ENCODE measurements at regions not wholly inside any gene's neighbourhood (a gene's known extent, or its start where the extent isn't known, plus 50 kb on each side); places are given as distances from the start of the nearest gene placed in this dataset.

- no peak for DNase-seq (ENCODE audit: low read depth)
Measured at GRCh38 chr14:22477569-22478194, 111.3 kb downstream of the DAD1 start.

- no peak for DNase-seq (ENCODE audit: low read depth)
Measured at GRCh38 chr14:22476887-22477286, 112.1 kb downstream of the DAD1 start.

DNA sequence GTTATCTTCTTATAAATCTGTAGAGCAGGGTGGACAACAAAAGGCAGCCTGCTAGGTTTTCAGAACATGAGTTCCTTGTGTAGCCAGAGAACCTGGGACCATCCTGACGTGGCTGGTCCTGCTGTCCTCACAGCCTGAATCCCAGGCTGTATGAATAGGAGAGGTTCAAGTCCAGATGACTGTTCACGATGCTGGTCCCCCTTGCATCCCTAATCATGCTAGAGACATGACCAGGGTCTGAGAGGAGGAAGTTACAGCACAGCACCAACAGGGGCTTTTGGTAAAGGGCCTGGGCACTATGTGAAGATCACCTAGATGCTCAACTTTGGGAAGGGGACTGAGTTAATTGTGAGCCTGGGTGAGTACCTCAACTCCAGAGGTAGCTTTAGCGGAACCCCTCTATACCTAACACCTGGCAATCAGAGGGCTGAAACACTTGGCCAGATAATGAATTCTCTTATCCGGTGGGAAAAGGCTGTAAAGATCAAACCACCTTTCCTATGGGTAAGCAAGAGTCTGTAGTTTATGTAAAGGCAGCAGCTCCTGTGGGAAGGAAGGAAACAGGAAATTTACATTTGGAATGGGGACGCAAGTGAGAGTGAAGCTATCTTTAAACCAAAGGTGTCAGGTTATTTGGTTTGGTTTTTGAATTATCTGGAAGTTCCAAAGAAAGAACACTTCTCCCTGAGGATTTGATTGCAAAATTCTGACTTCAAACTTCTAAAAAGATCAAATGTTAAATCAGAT lies 112.8 kb downstream of the DAD1 start:
- no peak for DNase-seq (ENCODE audit: low read depth)

DNA sequence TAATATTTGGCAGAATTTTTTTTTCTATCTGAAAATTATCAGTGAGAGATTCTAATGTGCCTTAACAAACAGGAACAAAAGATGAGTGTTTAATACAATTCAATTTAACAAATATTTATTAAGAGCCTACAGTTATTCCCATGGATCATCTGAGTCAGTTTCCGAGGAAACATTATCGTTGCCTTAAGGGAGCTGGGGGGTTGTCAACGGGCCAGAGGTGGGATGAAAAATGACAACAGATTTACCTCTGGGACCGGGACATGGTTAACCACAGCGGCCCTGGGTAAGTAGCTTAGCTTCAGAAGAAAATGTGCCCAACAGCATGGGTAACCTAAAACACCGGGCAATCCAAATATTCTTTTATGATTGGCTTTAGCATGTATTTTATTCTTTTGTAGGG lies 113.6 kb downstream of the DAD1 start:
- no peak for DNase-seq (ENCODE audit: low read depth)

- DNase-seq (ENCODE audit: low read depth) = no peak
Measured at GRCh38 chr14:22474730-22475351, 114.2 kb downstream of the DAD1 start.

- no peak for DNase-seq (ENCODE audit: low read depth)
Measured at GRCh38 chr14:22472935-22473854, 115.8 kb downstream of the DAD1 start.

DNA sequence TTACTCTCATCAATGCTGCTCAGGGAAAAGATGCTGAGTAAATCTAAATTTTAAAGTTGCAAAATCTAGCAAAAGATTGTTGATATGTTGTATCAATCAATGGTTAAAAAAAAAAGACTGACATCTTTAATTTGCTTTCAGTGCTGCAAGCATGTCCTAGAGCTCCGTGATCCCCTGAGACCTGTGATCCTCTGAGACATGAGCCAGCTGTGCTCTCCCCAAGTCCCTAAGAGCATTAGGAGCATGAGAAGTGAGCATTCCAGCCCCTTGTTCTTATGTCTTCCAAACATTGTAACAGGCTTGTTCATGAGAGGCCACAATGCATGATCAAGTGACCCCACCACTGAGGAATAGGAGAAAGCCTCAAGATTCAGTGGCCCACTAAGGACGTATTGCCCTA lies 116.6 kb downstream of the DAD1 start:
- DNase-seq (ENCODE audit: low read depth) = no peak

DNA sequence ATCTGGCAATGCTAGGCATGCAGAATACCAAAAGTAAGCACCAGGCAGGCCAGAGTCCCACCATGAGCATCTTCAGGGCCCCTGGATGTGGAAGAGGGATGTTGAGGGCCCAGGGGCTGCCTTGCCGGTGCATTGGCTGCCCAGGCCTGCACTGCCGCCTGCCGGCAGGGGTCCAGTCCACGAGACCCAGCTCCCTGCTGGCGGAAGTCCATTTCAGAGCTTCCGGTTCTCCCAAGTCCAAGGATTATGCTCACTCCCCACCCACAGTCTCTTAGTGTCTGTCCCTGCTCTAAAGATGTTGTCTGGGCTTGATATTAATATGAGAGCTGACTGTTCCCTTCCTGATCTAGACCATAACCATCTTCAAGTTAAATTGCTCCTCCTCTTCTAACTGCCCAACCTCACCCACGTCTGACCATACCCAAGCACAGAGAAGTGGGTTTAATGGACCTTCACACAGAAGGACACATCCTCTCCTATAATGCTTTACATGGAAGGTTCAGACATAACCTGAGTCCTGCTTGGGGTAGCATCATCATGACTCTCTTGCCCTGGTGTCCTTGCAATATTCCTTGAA lies 117.4 kb downstream of the DAD1 start:
- no peak for DNase-seq (ENCODE audit: low read depth)

GRCh38 chr14:22469538-22470303 lies 119.3 kb downstream of the DAD1 start:
- DNase-seq (ENCODE audit: low read depth) = no peak

GRCh38 chr14:22468830-22469229 lies 120.2 kb downstream of the DAD1 start:
- DNase-seq (ENCODE audit: low read depth) = no peak

- no peak for DNase-seq (ENCODE audit: low read depth)
Measured at GRCh38 chr14:22466491-22466890, 122.5 kb downstream of the DAD1 start.

DNA sequence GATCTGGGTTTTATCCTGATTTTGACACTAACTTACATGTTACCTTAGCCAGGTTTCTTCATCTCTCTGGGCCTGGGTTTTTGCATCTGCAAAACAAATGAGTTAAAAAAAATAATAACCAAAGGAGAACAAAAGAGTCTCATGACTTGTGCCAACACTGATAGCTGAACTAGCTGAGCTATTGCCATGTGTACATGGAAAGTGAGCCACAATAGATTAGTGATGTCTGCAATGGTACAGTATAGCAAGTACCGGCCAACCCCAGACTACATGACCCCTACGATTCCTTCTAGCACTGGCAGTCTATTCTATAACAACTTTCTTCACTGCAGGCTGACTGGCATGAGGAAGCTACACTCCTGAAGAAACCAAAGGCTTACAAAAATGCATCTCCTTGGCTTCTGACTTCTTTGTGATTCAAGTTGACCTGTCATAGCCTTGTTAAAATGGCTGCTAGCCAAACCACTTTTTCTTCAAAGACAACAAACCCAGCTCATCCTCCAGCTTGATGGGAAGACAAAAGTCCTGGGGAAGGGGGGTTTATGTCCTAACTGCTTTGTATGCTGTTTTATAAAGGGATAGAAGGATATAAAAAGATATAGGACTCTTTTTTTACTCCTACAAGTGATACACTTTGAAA lies 123.7 kb downstream of the DAD1 start:
- no peak for DNase-seq (ENCODE audit: low read depth)

GRCh38 chr14:22464422-22465142 lies 124.4 kb downstream of the DAD1 start:
- no peak for DNase-seq (ENCODE audit: low read depth)

DNA sequence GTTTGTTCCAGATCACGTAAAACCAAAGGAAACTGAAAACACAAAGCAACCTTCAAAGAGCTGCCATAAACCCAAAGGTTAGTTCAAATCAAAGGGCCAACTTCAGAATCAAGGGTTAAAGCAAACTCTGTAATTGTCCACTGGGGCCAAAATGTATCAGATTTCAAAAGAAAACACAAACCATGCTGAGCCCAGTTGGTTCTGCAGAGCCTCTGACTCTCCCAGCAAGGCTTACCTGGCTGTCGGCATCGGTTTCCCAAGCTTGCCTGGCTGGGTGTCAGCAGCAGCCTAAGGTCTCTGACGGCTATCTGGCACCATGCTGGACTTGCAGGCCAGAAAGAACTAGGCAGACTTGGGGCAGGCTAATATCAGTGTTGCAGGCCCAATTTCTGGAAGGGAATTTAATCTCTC lies 125.3 kb downstream of the DAD1 start:
- DNase-seq (ENCODE audit: low read depth) = no peak

GRCh38 chr14:22462923-22463322 lies 126.1 kb downstream of the DAD1 start:
- no peak for DNase-seq (ENCODE audit: low read depth)

- no peak for DNase-seq (ENCODE audit: low read depth)
Measured at GRCh38 chr14:22460461-22461195, 128.4 kb downstream of the DAD1 start.

DNA sequence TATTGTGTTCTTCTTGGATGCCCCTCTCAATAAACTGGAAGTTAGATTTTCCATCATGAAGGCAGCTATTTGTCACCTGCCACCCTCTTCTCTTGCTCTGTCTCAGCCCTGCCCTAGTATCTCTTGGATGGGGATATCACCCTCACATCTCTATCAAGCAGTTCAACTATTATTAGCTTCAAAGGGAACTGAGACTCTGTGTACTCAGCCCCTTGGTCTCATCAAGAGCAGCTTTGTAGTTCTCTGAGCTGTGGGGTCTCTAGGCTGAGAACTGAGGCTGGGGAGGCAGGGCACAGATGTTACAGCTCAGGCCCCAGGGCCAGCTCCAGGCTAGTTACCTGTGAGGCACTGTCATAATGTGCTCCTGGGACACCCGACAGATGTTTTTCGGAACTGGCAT lies 130.3 kb downstream of the DAD1 start:
- no peak for DNase-seq (ENCODE audit: low read depth)

DNA sequence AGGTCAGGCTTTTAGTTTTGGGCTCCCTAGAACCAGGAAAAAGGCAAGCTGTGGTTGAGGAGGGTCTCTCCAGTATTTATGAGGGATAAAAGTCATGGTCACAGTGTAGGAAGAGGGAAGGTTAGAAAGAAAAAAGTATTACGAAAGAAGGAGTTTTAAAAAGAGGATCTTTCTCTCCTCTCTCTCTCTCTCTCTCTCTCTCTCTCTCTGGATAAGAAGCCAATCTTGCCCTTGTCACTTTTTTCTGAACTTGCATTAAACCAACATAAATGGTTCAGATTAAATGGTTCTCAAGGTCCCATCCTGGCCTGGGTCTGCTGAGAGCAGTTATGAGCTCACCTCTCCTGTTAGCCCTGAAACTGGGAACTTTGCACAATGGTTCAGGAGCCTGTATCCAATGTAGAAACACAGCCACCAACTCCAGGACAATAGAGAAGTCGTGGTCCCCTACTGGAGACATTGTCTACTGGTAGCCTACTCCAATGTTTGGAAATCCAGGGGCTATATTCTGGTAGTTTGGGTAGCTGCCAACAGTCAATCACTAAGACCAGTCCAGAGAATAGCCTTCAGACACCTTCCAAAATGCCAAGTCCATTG lies 131.9 kb downstream of the DAD1 start:
- no peak for DNase-seq (ENCODE audit: low read depth)

DNA sequence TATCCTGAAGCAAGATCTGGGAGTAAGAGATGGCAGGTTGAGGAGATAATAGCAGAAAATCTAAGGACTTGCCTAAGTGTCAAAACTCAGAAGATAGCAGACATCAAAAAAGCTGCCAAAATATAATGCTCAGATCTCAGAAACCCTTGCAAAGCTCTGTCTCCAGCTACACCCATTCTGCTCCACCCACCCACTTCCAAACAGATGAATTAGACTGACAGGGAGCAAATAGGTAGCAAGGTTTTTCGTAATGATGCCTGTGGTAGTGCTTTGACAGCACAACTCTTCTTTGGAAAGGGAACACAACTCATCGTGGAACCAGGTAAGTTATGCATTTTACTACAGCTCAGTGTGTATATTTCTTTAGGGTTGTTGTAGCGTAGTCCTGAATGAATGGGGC lies 132.6 kb downstream of the DAD1 start:
- no peak for DNase-seq (ENCODE audit: low read depth)

Data from T follicular helper cell (primary cell).